Activated T-cell treated with anti-CD3 and anti-CD28 coated beads, Interleukin-2, amount 50 U/mL, for 24 hours (primary cell): ENCODE measurements at regions not wholly inside any gene's neighbourhood (a gene's known extent, or its start where the extent isn't known, plus 50 kb on each side); places are given as distances from the start of the nearest gene placed in this dataset.

ENCODE experiments used
- DNase-seq: peaks from one replicate; pipeline ENCODE4 v3.0.0-alpha.2; 2020
- H3K27ac Mint-ChIP-seq: 2 replicates; pipeline ENCODE4 v1.8.0; 2020; ENCODE audit warnings: mild to moderate bottlenecking, mixed read lengths
- H3K27me3 Mint-ChIP-seq: 2 replicates; pipeline ENCODE4 v1.8.0; 2020; ENCODE audit warnings: mixed read lengths
- H3K36me3 Mint-ChIP-seq: 2 replicates; pipeline ENCODE4 v1.8.0; 2020; ENCODE audit warnings: low read depth, mixed read lengths
- H3K4me1 Mint-ChIP-seq: 2 replicates; pipeline ENCODE4 v1.8.0; 2020; ENCODE audit warnings: low read depth, mixed read lengths
- H3K4me3 Mint-ChIP-seq: 2 replicates; pipeline ENCODE4 v1.8.0; 2020; ENCODE audit warnings: mild to moderate bottlenecking, moderate library complexity, mixed read lengths
- H3K9me3 Mint-ChIP-seq: 2 replicates; pipeline ENCODE4 v1.8.0; 2020; ENCODE audit warnings: mixed read lengths

GRCh38 chr1:233435622-233436021 lies 108.1 kb downstream of the MAP3K21 start:
- no peaks in the 10 kb centered on the region for H3K9me3 Mint-ChIP-seq
- no peaks in the 10 kb centered on the region for H3K36me3 Mint-ChIP-seq
- H3K4me1 Mint-ChIP-seq, result no peaks in the 10 kb centered on the region
- no peak for DNase-seq
- H3K27ac Mint-ChIP-seq, result no peak overlapping the region
- peaks cover 47% of the 10 kb centered on the region for H3K27me3 Mint-ChIP-seq
- no peak overlapping the region for H3K4me3 Mint-ChIP-seq

DNA sequence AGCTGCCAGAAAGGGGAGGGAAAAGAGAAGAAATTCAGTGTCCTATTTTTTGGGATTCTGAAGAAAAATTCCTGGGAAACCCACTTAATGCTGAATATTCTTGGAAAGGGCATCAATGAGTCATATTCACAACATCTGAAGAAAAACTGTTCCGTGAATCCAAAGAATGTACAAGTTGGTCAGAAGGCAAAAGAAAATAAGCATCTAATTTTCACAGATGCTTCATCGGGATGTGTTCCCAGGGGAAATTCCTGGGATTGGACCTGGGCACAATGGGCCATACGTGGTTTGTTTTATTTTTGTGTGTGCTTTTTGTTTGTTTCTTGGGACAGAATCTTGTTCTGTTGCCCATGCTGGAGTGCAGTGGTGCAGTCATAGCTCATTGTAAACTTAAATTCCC lies 112.2 kb downstream of the MAP3K21 start:
- no peak for DNase-seq
- Mint-ChIP-seq H3K9me3 (no peaks in the 10 kb centered on the region), H3K4me1 (no peaks in the 10 kb centered on the region)

GRCh38 chr1:233440951-233441401 lies 113.5 kb downstream of the MAP3K21 start:
- no peaks in the 10 kb centered on the region for H3K9me3 Mint-ChIP-seq
- H3K27me3 Mint-ChIP-seq, result peaks cover 35% of the 10 kb centered on the region
- no peaks in the 10 kb centered on the region for H3K4me1 Mint-ChIP-seq
- DNase-seq, result peak; percentile 30
- no peak overlapping the region for H3K27ac Mint-ChIP-seq
- H3K4me3 Mint-ChIP-seq, result no peak overlapping the region
- H3K36me3 Mint-ChIP-seq, result no peaks in the 10 kb centered on the region

More for the DNA sequence above, 112.2 kb downstream of the MAP3K21 start:
- H3K4me3 Mint-ChIP-seq, result no peak overlapping the region
- no peak overlapping the region for H3K27ac Mint-ChIP-seq
- peaks cover 39% of the 10 kb centered on the region for H3K27me3 Mint-ChIP-seq
- no peaks in the 10 kb centered on the region for H3K36me3 Mint-ChIP-seq

- H3K4me1 Mint-ChIP-seq, result no peaks in the 10 kb centered on the region
- DNase-seq, result no peak
- H3K27me3 Mint-ChIP-seq, result peaks cover 33% of the 10 kb centered on the region
- H3K4me3 Mint-ChIP-seq, result no peak overlapping the region
- H3K36me3 Mint-ChIP-seq, result no peaks in the 10 kb centered on the region
- H3K9me3 Mint-ChIP-seq, result no peaks in the 10 kb centered on the region
- H3K27ac Mint-ChIP-seq, result no peak overlapping the region
These were observed 114.7 kb downstream of the MAP3K21 start for GRCh38 chr1:233442026-233442780.

DNA sequence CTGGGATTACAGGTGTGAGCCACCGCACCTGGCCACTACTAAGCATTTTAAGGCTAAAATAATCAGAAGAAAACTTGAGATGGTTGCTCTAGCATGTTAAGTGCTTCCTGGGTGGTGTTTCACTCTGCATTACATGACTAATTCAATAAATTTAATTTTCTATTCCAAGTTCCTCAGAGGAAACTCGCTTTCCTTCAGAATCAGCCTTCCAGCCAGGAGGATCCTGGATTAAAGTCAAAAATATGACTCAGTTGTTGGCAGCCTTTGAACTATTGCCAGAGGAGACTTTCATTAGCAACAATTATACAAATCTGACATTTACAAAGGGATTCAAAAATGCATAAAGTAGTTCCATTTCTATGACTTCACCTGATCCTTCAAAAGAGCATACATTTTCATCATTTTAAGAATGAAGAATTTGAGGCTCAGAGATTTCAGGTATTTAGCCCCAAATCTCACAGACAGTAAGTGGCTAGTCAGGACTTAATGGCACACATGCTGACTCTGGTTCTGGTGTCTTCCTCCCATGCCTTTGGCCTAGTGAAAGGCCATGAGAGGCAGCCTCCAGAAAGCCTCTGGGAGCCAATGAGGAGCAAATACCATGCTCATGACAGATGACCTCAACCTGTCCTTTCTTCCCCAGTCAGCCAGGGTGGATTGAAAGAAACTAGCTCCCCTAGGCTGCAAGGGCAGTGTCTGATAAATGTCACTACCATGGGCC lies 115.7 kb downstream of the MAP3K21 start:
- no peak for DNase-seq
- Mint-ChIP-seq H3K4me1 (no peaks in the 10 kb centered on the region), H3K36me3 (no peaks in the 10 kb centered on the region), H3K9me3 (no peaks in the 10 kb centered on the region), H3K27me3 (peaks cover 31% of the 10 kb centered on the region), H3K27ac (no peak overlapping the region), H3K4me3 (no peak overlapping the region)

DNA sequence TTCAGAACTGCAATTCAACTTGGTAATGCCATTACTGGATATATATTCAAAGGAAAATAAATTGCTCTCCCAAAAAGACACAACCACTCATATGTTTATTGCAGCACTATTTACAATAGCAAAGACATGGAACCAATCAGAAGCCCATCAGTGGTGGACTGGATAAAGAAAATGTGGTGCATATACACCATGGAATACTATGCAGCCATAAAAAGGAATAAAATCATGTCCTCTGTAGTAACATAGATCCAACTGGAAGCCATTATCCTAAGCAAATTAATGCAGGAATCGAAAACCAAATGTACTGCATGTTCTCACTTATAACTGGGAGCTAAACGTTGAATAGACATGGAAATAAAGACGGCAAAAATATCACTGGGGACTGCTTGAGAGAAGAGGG lies 117.0 kb downstream of the MAP3K21 start:
- no peaks in the 10 kb centered on the region for H3K9me3 Mint-ChIP-seq
- no peaks in the 10 kb centered on the region for H3K4me1 Mint-ChIP-seq
- H3K27ac Mint-ChIP-seq, result no peak overlapping the region
- H3K36me3 Mint-ChIP-seq, result no peaks in the 10 kb centered on the region
- H3K4me3 Mint-ChIP-seq, result no peak overlapping the region
- DNase-seq, result no peak
- peaks cover 34% of the 10 kb centered on the region for H3K27me3 Mint-ChIP-seq

- Mint-ChIP-seq H3K4me1 (no peaks in the 10 kb centered on the region), H3K27me3 (peaks cover 30% of the 10 kb centered on the region), H3K36me3 (no peaks in the 10 kb centered on the region), H3K4me3 (no peak overlapping the region), H3K27ac (no peak overlapping the region), H3K9me3 (no peaks in the 10 kb centered on the region)
- no peak for DNase-seq
These were observed 118.2 kb downstream of the MAP3K21 start for GRCh38 chr1:233445737-233446136.

- peaks cover 30% of the 10 kb centered on the region for H3K27me3 Mint-ChIP-seq
- no peak overlapping the region for H3K27ac Mint-ChIP-seq
- no peaks in the 10 kb centered on the region for H3K4me1 Mint-ChIP-seq
- no peak overlapping the region for H3K4me3 Mint-ChIP-seq
- no peak for DNase-seq
- H3K9me3 Mint-ChIP-seq, result no peaks in the 10 kb centered on the region
- H3K36me3 Mint-ChIP-seq, result no peaks in the 10 kb centered on the region
These were observed 119.4 kb downstream of the MAP3K21 start for GRCh38 chr1:233446935-233447334.

DNA sequence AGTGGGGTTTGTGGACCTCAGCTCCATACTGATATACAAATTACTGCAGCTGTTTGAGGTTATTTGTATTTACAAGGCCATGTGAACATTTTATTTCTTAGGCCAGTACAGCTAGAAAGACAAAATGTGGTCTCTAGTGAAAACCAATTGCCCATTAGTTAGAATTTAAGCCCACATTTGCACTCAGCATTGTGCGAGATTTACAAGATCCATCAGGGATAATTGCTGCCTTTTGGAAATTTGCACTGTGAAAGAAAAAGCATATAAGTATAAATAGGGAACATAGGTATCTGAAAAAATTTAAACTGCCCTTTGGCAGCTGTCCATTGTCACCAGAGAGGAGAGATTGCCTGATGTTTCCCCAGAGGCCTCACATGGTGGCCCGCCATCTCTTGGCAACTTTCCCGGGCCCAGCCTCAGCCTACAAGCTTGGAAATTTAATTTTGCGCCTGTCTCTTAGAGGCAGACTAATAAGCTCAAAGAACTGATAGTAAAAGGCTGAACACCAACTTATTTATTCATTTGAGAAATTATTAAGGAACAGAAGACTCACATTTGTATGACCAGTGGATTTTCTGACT lies 120.7 kb downstream of the MAP3K21 start:
- Mint-ChIP-seq H3K9me3 (no peaks in the 10 kb centered on the region), H3K27me3 (peaks cover 26% of the 10 kb centered on the region), H3K4me3 (no peak overlapping the region), H3K27ac (no peak overlapping the region), H3K4me1 (no peaks in the 10 kb centered on the region), H3K36me3 (no peaks in the 10 kb centered on the region)
- DNase-seq, result no peak

- no peak overlapping the region for H3K4me3 Mint-ChIP-seq
- no peaks in the 10 kb centered on the region for H3K4me1 Mint-ChIP-seq
- H3K9me3 Mint-ChIP-seq, result no peaks in the 10 kb centered on the region
- no peak for DNase-seq
- no peak overlapping the region for H3K27ac Mint-ChIP-seq
- H3K27me3 Mint-ChIP-seq, result peaks cover 17% of the 10 kb centered on the region
- H3K36me3 Mint-ChIP-seq, result no peaks in the 10 kb centered on the region
These were observed 125.2 kb downstream of the MAP3K21 start for GRCh38 chr1:233452724-233453123.

DNA sequence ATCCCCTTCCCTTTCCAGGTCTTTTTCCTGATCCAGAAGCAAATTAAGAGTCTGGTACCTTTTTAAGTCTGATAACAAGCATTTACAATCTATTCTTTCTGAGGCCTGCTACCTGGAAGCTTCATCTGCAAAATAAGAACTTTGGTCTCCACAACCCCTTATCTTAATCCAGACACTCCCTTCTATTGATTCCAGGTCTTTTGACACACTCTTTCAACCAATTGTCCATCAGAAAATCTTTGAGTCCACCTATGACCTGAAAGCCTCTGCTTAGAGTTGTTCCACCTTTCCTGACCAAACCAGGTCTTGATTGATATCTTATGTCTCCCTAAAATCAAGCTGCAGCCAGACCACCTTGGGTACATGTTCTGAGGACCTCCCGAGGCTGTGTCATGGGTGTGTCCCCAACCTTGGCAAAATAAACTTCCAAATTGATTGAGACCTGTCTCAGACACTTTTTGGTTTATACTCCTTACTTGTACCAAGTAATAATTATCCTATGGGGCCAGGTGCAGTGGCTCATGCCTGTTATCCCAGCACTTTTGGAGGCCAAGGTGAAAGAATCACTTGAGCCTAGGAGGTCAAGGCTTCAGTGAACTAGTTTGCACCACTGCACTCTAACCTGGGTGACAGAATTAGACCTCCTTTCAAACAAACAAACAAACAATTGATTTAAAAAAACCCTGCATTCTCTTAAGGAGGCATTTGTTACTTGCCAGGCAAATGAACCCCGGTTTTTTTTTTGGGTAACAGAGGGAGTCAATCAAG lies 126.1 kb downstream of the MAP3K21 start:
- H3K27ac Mint-ChIP-seq, result no peak overlapping the region
- peaks cover 12% of the 10 kb centered on the region for H3K27me3 Mint-ChIP-seq
- H3K4me3 Mint-ChIP-seq, result no peak overlapping the region
- H3K4me1 Mint-ChIP-seq, result no peaks in the 10 kb centered on the region
- no peak for DNase-seq
- H3K9me3 Mint-ChIP-seq, result no peaks in the 10 kb centered on the region
- H3K36me3 Mint-ChIP-seq, result no peaks in the 10 kb centered on the region

DNA sequence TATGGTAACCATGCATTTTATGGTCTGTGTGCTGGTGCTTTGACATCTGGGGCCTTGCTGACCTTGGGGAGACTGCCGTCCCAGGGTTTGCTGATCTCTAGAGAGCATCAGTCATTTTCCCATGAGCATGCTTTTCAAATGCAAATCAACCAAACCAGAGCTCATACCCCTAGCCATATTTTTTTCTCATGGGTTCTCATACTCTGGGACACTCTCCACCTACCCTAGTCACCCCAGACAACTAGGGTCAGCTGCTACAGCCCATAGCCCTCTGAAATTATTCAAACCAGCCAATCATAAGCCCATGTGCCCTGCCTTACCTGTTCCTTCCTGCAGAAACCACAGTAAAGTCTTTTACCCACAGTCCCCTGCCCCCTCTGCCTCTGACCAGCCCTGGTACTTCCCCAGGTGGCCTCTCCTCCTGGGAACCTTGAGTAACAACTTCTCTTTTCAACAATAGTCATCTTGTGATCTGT lies 132.0 kb downstream of the MAP3K21 start:
- no peak for DNase-seq
- H3K27me3 Mint-ChIP-seq, result peaks cover 18% of the 10 kb centered on the region
- no peak overlapping the region for H3K4me3 Mint-ChIP-seq
- no peak overlapping the region for H3K27ac Mint-ChIP-seq
- no peaks in the 10 kb centered on the region for H3K9me3 Mint-ChIP-seq
- peaks cover 4% of the 10 kb centered on the region for H3K4me1 Mint-ChIP-seq
- H3K36me3 Mint-ChIP-seq, result no peaks in the 10 kb centered on the region

- no peak for DNase-seq
- Mint-ChIP-seq H3K9me3 (no peaks in the 10 kb centered on the region), H3K4me3 (no peak overlapping the region), H3K4me1 (peaks cover 4% of the 10 kb centered on the region), H3K36me3 (no peaks in the 10 kb centered on the region), H3K27me3 (peaks cover 18% of the 10 kb centered on the region), H3K27ac (no peak overlapping the region)
These were observed 132.4 kb downstream of the MAP3K21 start for GRCh38 chr1:233459968-233460367.

- Mint-ChIP-seq H3K4me1 (peaks cover 4% of the 10 kb centered on the region), H3K9me3 (no peaks in the 10 kb centered on the region), H3K27me3 (peaks cover 18% of the 10 kb centered on the region), H3K36me3 (no peaks in the 10 kb centered on the region), H3K27ac (no peak overlapping the region), H3K4me3 (no peak overlapping the region)
- DNase-seq, result no peak
These were observed 133.2 kb downstream of the MAP3K21 start for GRCh38 chr1:233460692-233461091.
